Left lobe of liver (tissue), 2 donors: ENCODE measurements at regions not wholly inside any gene's neighbourhood (a gene's known extent, or its start where the extent isn't known, plus 50 kb on each side); places are given as distances from the start of the nearest gene placed in this dataset.
A peak's percentile ranks its signal among the peaks of the same experiment; 100 is the strongest.
"Not testable (repeated sequence)": the region's sequence is repeated elsewhere in the genome, so short reads cannot be mapped to it uniquely, and the experiment has no call there.

Experiments
- ATAC-seq: fragments of 200-7000 bp; cut with Tn5 transposase; one replicate; pipeline ENCODE4 v1.9.1; 2020; ENCODE audit warnings: mild to moderate bottlenecking, moderate library complexity
- DNase-seq: peaks from one replicate; pipeline ENCODE4 v3.0.0-alpha.2; 2020; ENCODE audit warnings: low spot score
- donor health status: DM: no; HTN: no; CAD: no; lungs with moderate emphysema.
- donor health status: DM: no; HTN: yes; CAD: no.

- ATAC-seq (no peak), DNase-seq (no peak)
Observed at GRCh38 chr2:226483745-226484619, 315.6 kb downstream of the IRS1 start.

GRCh38 chr2:226483143-226483542, 316.5 kb downstream of the IRS1 start:
- ATAC-seq (no peak), DNase-seq (no peak)

- ATAC-seq, result peak; percentile 100
Observed at GRCh38 chr2:226478109-226478809, 321.4 kb downstream of the IRS1 start.

GRCh38 chr2:226477221-226478108, 322.2 kb downstream of the IRS1 start:
- DNase-seq (no peak), ATAC-seq (no peak)

More at GRCh38 chr2:226478109-226478809, 321.4 kb downstream of the IRS1 start:
- DNase-seq, result peak; percentile 65

- DNase-seq, result no peak
- ATAC-seq, result no peak
Observed at GRCh38 chr2:226475650-226476049, 324.0 kb downstream of the IRS1 start.

- ATAC-seq (no peak), DNase-seq (no peak)
Observed at GRCh38 chr2:226474131-226474530, 325.5 kb downstream of the IRS1 start.

- DNase-seq (no peak), ATAC-seq (no peak)
Observed at GRCh38 chr2:226471987-226472470, 327.6 kb downstream of the IRS1 start.

GRCh38 chr2:226467633-226468032, 332.0 kb downstream of the IRS1 start:
- DNase-seq, result no peak
- no peak for ATAC-seq

- ATAC-seq (no peak), DNase-seq (no peak)
Observed at GRCh38 chr2:226467221-226467620, 332.4 kb downstream of the IRS1 start.

GRCh38 chr2:226466589-226466988, 333.0 kb downstream of the IRS1 start:
- ATAC-seq (no peak), DNase-seq (no peak)

GRCh38 chr2:226466124-226466523, 333.5 kb downstream of the IRS1 start:
- ATAC-seq, result no peak
- DNase-seq, result no peak

GRCh38 chr2:226464380-226464779, 335.2 kb downstream of the IRS1 start:
- DNase-seq (no peak), ATAC-seq (no peak)

GRCh38 chr2:226463154-226463553, 336.5 kb downstream of the IRS1 start:
- DNase-seq (no peak), ATAC-seq (no peak)

- no peak for ATAC-seq
- no peak for DNase-seq
Observed at GRCh38 chr2:226461981-226462380, 337.6 kb downstream of the IRS1 start.

- ATAC-seq, DNase-seq: not testable (repeated sequence)
Observed at GRCh38 chr2:226456144-226456543, 343.5 kb downstream of the IRS1 start.

GRCh38 chr2:226452768-226453167, 346.9 kb downstream of the IRS1 start:
- DNase-seq (no peak), ATAC-seq (no peak)

GRCh38 chr2:226451486-226451885, 348.1 kb downstream of the IRS1 start:
- ATAC-seq (no peak), DNase-seq (no peak)

- ATAC-seq, result no peak
- DNase-seq, result no peak
Observed at GRCh38 chr2:226450141-226450540, 349.5 kb downstream of the IRS1 start.

- DNase-seq (no peak), ATAC-seq (no peak)
Observed at GRCh38 chr2:226447338-226448300, 352.0 kb downstream of the IRS1 start.
